Stimulated activated CD8-positive, alpha-beta memory T cell treated with anti-CD3 and anti-CD28 coated beads, Interleukin-12 subunit alpha, Interleukin-12 subunit beta, amount 100 ng/mL, for 4 hours (primary cell): ENCODE measurements at regions not wholly inside any gene's neighbourhood (a gene's known extent, or its start where the extent isn't known, plus 50 kb on each side); places are given as distances from the start of the nearest gene placed in this dataset.
"Not testable (repeated sequence)": the region's sequence is repeated elsewhere in the genome, so short reads cannot be mapped to it uniquely, and the experiment has no call there.

ENCODE experiments used
- DNase-seq: peaks from one replicate; pipeline ENCODE4 v3.0.0-alpha.2; 2020; ENCODE audit warnings: low read depth

DNA sequence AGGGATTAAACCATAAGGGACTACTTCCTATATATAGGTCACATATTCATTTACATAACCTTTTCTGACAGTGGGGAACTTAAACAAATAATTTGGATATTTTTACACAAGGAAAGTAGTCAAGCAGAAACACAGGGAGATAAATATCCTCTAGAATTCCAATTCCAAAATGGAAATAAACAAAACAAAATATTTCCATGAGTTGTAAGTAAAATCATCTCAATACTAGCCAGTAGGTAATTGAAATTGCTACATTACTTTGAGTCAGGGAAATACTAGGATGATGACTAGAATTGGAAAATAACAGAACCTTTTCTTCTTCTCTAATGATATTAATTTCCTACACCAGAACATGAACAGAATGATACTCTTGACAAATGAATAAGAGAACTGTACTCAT is 1308.1 kb upstream of the GJE1 start:
- DNase-seq: no peak

DNA sequence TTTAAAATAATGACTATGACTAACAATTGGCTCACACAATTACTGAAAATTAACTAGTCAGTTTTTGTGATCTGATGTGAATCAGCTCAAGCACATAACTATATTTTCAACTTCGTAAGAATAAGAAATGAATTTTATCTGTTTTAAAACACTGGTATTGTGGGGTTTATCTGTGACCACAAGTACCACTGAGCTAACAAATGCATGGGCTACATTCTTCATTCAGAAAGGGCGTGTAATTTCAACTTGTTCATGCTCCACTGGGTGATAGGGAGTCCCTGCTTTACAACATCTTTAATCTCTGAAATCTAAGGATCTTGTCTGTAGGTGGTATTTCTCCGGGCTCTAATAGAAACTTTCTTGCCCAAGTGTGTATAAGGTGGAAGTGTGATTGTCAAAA is 1311.5 kb upstream of the GJE1 start:
- no peak for DNase-seq

DNA sequence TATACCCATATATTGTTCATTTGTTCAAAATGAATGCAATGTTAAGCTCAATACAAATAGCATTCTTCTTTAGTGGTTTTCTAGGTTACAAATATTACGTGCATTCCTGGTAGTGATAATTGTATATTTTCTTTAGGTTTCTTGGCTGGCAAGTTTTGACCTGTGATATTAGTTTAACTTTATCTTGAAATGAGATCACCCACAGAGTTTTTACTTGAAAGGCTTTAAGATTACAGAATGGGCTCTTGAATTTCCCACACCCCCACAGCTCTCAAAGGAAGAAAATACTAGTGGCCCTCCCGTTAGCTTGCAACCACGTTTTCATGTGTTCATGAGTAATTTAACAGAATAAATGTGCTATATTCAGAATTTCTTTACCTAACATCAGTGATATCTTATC is 1315.5 kb upstream of the GJE1 start:
- no peak for DNase-seq

DNA sequence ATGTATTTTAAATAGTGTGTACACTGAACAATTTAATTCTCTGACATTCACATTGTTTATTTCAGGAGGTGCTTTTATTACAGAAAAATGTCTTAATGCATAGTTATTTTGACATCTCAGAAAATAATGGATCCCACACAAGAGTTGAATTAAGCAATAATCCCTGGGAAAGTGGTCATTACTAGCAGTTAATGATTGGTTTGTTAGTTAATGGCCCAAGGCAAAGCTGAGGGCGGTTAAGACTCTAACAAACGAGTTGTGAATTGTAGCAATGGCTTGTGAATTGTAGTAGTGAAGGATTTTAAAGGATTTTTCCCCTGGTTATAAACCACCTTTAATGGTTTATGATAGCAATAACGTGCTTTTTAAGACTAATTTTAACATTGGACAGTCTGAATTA is 1316.0 kb upstream of the GJE1 start:
- no peak for DNase-seq

DNA sequence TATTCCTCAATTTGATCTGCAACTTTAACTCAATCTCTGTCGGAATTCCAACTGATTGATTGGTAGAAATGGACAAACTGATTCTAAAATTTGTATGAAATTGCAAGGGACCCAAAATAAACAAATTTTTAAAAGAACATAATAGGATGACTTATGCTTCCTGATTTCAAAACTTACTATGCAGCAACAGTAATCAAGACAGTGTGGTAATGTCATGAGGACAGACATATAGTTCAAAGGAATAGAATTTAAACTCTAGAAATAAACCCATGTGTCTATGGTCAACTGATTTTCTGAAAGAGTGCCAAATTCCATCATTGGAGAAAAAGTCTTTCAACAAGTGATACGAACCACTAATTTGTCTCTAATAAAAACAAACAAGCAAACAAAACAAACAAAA is 1320.1 kb upstream of the GJE1 start:
- DNase-seq: no peak

DNA sequence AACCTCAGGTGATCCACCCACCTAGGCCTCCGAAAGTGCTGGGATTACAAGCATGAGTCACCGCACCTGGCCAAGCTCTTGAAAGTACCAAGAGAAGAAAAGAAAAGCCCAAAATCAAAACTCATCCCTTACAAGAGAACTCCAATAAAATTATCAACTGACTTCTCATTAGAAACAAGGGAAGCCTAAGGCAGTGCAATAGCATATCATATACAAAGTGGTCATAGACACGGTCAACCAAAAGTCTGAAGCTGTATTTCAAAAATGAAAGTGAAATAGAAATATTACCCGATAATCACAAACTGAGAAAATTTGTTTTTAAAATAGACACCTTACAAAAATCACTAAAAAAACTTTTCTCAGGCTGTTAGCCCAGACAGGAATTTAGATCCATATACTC is 1321.1 kb upstream of the GJE1 start:
- DNase-seq: no peak

DNA sequence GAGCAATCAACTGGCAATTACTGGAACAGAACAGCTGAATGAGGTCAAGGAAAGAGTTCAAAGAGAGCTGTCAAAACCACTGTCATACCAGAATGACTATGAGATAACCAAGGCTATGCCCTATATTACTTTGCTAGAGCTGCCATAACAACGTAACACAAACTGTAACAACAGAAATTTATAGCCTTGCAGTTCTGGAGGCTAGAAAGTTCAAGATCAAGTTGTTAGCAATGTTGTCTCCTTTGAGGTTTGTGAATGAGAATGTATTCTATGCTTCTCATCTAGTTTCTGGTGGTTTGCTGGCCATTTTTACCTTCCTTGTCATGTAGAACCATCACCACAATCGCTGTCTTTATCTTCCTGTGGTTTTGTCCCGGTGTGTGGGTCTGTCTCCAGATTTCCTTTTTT is 1323.0 kb upstream of the GJE1 start:
- no peak for DNase-seq

DNA sequence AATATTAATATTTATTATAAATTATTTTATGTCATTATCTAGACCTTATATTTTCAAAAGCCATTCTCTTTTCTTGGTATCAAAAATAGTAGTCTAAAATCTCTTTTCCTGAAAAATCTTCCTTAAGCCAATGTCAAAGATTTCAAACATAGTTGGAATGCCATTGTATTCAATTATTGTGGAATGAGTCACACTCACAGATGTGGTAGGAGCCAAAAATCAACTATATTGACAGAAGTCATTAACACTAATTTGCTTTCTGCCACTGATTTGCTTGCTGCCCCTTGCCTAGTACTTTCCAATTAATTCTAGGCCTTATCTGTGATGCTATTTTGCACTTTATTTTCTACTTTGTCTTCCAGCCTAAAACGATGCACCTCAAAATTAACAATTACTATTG is 1326.3 kb upstream of the GJE1 start:
- no peak for DNase-seq

DNA sequence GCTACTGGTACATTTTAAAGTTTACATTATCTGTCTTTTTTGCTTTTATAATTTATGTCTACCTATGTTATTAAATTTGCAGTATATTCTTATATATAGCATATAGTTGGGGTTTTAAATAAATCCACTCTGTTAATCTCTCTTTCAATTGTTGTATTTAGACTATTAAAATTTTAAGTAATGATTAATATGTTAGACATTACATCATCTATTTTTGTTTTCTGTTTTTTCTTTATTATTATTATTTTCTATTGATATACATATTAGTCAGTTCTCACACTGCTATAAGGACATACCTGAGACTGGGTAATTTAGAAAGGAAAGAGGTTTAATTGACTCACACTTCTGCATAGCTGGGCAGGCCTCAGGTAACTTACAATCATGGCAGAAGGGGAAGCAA is 1338.2 kb upstream of the GJE1 start:
- no peak for DNase-seq

DNA sequence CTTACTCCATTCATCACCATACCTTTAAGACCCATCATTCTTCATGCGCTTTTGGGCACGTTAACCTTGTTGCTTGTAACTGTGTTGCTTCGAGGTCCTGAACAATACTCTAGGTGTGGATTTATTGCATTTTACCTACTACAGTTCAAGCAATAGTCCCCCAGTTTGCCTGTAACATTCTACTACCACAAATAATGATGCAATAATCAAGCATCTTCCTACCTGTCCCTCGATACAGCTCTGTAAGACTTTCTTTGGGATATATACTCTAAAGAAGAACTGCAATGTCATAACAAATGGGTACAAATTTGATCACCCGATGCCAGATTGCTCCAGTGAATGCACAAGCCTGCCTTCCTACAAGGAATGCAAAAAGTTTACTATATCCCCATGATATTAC is 1342.6 kb upstream of the GJE1 start:
- DNase-seq: no peak

DNA sequence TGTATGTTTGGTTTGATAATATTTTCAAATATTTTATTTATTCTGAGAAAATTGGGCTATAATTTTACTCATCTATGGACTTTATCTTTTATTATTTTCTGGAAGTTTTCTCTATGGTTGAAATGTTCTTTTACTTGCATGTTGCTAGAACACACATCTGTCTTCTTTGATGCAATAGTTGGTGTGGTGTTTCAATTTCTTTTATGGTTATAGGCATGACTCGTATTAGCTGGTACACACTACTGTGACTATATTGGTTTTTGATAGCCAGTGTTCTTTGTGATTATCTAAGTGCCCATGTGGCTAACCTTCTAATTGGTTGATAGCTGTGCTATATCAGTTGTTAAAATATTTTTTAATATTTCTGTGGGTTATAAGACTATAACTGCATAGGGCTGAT is 1343.3 kb upstream of the GJE1 start:
- DNase-seq: no peak

DNA sequence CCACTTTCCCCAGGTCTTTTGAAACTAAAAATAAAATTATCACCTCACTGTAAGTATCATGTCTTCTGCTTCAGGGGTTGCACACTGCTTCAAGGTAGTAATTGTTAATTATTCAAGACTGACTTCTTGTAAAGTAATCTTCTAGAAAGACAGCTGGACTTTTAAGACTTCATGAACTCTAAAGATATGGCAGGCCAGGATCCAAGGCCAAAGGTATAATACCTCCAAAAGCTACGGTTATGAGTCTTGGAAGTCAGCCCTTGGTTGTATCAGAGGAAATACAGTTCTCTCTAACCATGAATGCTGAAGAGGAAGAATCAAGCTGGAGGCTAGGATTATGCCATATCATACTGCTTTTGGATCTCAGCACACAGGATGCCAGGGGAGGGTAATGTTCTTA is 1346.8 kb upstream of the GJE1 start:
- DNase-seq: no peak

DNA sequence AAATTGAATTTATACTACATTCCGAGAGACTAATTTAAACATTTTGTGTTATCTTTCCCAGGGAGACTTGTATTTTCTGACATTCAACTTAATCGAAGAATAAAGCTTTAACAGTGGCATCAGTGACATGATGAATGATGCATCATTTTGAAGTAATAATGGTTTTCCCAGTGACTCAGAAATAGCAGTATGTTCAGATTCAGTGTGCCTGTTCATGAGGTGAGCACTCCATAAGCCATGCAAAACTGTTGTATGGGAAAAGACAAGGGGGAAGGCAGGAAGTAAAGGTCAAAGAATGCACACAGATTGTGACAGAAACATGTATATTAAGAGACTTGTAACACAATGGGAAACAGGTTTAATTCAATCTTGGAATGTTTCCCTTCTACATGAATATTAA is 1348.2 kb upstream of the GJE1 start:
- DNase-seq: no peak

DNA sequence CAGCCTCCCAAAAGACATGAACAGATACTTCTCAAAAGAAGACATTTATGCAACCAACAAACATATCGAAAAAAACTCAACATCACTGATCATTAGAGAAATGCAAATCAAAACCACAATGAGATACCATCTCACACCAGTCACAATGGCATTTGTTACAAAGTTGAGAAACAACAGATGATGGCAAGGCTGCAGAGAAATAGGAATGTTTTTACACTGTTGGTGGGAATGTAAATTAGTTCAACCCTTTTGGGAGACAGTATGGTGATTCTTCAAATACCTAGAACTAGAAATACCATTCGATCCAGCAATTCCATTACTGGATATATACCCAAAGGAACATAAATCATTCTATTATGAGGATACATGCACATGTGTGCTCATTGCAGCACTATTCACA is 1349.2 kb upstream of the GJE1 start:
- DNase-seq: not testable (repeated sequence)

DNA sequence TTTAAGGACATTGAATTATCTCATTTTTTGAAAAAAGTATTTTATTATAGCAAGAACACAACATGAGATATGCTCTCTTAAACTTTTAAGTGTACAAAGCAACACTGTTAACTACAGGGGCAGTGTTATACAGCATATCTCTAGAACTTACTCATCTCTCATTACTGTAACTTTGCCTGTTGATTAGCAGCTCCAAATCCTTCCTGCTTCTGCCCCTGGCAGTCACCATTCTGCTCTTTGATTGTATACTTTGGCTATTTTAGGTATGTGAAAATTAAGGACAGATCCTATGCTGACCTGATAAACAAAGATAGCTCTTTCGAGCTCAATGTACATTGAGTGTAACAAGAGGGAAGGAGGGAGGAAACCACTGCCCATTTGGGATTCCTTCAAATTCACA is 1349.8 kb upstream of the GJE1 start:
- DNase-seq: no peak

DNA sequence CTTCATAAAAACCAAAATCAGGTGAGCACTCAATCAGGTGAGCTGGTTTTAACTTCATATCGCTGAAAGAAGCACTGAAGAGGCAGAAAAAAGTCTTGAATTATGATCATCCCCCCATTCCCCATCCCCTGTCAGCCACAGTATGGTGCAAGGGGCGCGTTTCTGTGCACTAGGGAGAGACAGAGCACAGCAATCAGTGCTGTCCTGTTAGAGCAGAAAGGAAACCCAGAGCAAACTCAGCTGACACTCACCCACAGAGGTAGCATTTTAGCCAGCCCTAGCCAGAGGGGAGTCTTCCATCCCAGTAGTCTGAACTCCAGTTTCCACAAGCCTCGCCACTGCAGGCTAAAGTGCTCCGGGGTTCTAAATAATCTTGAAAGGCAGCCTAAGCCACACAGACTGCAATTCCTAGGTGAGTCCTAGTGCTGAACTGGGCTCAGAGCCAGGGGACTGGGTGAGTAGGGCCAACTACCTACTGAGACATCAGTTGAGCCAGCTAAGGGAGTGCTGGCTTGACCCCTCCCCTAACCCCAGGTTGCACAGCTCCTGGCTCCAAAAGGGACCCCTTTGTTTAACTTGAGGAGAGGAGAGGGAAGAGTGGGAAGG is 1352.6 kb upstream of the GJE1 start:
- DNase-seq: no peak

DNA sequence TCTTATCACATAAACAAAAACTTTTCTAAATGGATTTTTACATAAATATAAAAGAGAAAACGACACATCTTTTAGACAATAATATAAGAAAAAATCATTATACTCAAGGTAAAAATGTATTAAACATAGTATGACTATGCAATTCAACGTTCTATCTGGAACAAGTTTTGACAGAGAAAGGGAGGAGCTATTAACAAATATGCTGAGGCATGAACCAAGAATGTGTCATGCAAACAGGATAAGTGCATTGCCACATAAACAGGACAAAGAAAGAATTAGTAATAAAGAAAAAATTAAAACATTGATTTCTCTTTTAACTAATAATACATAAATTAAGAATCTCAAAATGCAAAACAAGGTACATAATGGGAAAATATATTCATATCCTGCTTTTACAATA is 1353.4 kb upstream of the GJE1 start:
- DNase-seq: no peak

DNA sequence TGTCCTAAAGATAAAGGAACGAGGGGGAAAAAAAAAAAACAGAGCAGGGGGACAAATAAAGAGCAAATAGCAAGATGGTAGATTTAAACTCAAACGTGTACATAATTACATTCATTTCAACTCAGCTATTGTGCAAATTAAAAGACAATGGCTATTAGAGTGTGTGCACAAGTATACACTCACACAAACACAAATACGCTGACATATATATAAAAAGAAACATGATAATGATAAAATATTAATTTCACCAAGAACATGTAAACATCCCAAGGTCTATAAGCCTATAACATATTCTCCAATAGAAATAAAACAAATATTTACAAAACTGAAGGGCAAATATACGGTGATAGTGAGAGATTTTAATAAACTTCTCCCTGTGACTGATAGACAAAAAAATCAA is 1354.9 kb upstream of the GJE1 start:
- no peak for DNase-seq

DNA sequence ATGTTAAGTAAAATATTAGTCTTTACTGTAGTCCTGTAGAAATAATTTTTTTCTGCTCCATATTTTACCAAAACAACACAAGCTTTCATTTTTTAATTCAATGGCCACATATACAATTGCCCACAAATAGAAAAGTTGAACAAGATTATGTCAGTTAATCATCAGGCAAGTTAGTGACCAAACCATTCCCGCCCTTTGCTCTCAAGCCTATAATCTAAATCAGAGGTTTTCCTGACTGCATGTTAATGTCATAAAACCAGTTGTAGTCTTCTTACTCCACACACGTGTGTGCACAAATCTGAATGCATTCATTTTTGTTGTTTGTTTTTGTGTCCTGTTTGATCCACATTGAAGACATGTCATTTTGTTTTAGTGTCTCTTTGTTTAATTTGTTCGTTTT is 1357.7 kb upstream of the GJE1 start:
- no peak for DNase-seq

DNA sequence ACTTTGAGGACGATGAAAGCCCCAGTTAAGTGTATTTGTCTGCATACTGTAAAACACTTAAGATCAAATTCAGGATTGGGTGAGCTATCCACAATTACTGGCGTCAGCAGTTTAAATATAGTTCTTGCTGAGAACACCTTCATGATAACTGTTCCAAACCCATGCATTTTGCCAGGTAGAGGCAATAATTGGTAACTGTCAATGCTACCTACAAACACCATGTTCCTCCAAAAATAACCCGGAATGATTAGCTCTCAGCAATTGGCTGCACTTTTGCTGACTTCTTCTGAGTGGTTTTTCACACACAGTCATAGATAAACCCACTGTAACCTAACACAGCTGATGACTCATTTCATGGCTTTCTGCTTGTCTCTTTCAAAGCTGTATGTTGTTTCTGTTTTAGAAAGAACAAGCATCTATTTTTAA is 1358.6 kb upstream of the GJE1 start:
- DNase-seq: no peak

DNA sequence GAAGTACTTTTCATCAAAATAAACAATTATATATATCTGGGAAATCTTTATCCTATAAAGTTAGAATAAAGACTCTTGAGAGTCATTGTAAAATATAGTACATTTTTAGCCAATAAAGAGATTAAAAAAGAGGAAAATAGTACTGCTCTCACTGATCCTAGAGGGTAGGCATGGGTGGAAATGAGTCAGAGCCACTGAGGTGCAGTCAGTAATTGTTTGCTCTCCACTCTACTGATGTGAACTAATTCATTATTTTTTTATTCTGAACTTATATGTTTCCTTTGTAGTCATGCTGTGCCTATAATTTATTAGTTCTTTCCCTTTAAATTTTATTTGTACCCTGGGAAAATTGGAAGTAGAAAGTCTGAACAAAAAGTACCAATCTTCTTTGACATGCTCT is 1359.4 kb upstream of the GJE1 start:
- DNase-seq: no peak

DNA sequence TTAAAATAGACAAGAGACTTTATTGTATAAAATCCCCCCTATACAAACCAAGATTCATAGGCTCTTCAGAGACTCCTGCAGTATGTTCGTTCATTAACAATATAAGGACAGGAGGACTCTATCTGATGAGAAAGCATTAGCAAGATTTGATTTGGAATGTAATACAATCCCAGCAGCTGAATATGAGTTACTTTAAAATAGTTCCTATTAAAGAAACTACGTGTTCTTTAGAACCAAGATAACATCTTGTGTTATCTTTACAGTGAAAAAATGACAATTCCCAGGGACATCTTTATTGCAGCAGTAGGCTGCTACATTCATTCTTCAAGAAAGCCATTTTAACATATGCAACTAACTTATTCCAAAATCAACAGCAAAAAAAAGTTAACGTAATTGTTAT is 1360.1 kb upstream of the GJE1 start:
- no peak for DNase-seq

DNA sequence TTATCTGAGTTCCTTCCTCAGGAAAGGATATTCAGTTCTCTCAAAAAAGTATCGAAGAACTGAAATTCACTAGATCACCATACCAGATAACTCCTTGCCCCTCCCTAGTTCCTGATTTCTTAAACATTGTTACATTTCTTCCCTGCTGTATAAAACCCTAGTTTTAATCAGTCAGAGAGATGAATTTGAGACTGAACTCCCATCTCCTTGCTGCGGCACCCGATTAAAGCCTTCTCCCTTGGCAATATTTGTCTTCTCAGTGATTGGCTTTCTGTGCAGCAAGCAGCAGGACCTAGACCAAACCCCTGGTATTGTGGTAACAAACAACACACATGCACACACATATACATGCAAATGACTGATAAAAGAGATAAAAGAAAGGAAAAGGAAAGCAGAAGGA is 1364.6 kb upstream of the GJE1 start:
- DNase-seq: no peak

DNA sequence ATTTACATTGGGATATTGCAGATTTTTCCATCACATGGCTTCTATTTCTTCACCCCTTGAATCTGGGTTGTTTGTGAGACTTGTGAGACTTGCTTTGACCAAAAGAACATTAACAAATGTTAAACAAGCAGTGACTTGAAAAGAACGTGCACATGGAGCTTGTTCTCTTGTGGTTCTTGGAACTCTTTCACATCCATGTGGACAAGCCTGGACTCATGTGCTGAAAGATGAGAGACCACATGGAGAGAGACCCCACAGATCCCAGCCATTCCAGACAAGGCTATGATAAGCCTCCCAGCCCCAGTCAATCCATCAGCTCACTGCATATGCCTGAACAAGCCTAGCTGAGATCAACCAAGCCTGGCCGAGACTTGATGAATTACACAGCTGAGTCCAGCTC is 1365.7 kb upstream of the GJE1 start:
- DNase-seq: no peak
